NCI-H146 treated with DMSO at 0.1 percent for 48 hours (cell line): ENCODE measurements at regions not wholly inside any gene's neighbourhood (a gene's known extent, or its start where the extent isn't known, plus 50 kb on each side); places are given as distances from the start of the nearest gene placed in this dataset.

ENCODE experiments used
- DNase-seq: peaks from one replicate; lab custom pipeline; 2025; ENCODE audit not compliant: unreplicated experiment; lab: John Stamatoyannopoulos, UW

GRCh38 chr15:81869161-81869954 is 176.5 kb downstream of the MEX3B start:
- no peak for DNase-seq

GRCh38 chr15:81865850-81866537 is 179.8 kb downstream of the MEX3B start:
- DNase-seq, result no peak

GRCh38 chr15:81863162-81863561 is 182.7 kb downstream of the MEX3B start:
- no peak for DNase-seq

GRCh38 chr15:81859737-81860516 is 185.9 kb downstream of the MEX3B start:
- peak; percentile 83 for DNase-seq

GRCh38 chr15:81858586-81858985 is 187.2 kb downstream of the MEX3B start:
- no peak for DNase-seq

GRCh38 chr15:81858136-81858535 is 187.7 kb downstream of the MEX3B start:
- DNase-seq, result no peak

GRCh38 chr15:81856634-81857026 is 189.2 kb downstream of the MEX3B start:
- no peak for DNase-seq

- DNase-seq, result no peak
Measured at GRCh38 chr15:81856001-81856633, 189.7 kb downstream of the MEX3B start.

GRCh38 chr15:81853150-81853748 is 192.6 kb downstream of the MEX3B start:
- DNase-seq, result no peak

GRCh38 chr15:81852411-81853149 is 193.2 kb downstream of the MEX3B start:
- no peak for DNase-seq

- no peak for DNase-seq
Measured at GRCh38 chr15:81851757-81852156, 194.1 kb downstream of the MEX3B start.

GRCh38 chr15:81851325-81851724 is 194.5 kb downstream of the MEX3B start:
- DNase-seq, result no peak

- DNase-seq, result no peak
Measured at GRCh38 chr15:81849289-81849688, 196.5 kb downstream of the MEX3B start.

- no peak for DNase-seq
Measured at GRCh38 chr15:81848701-81849100, 197.1 kb downstream of the MEX3B start.

GRCh38 chr15:81843757-81844407 is 201.9 kb downstream of the MEX3B start:
- DNase-seq, result no peak

- no peak for DNase-seq
Measured at GRCh38 chr15:81843226-81843625, 202.6 kb downstream of the MEX3B start.

- no peak for DNase-seq
Measured at GRCh38 chr15:81839387-81839786, 206.4 kb downstream of the MEX3B start.

- no peak for DNase-seq
Measured at GRCh38 chr15:81835731-81836130, 210.1 kb downstream of the MEX3B start.

- no peak for DNase-seq
Measured at GRCh38 chr15:81830520-81830919, 215.3 kb downstream of the MEX3B start.

GRCh38 chr15:81829918-81830317 is 215.9 kb downstream of the MEX3B start:
- DNase-seq, result no peak
